ENCODE measurements at regions not wholly inside any gene's neighbourhood (a gene's known extent, or its start where the extent isn't known, plus 50 kb on each side); places are given as distances from the start of the nearest gene placed in this dataset.

- DNase-seq, result no peak
These were observed 959.5 kb upstream of the ADGRL2 start for GRCh38 chr1:80841261-80841660.

DNA sequence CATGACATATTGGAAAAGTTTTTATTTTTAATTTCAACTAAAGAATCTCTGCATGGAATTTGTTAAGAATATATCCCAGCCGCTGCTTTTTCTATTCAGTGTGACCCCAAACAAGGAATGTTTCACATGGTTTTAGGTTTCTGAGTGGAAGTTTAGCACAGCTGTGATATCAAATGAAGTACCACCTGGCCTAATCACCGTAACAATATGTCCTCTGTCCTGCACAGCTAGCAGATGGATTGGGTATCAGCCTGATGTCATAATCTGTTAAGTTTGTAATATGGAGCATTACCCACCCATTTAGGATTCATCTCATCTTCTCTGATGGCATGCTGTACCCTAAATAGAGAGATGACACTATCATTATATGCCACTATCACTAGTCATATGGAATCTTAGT lies 963.7 kb upstream of the ADGRL2 start:
- no peak for DNase-seq

DNA sequence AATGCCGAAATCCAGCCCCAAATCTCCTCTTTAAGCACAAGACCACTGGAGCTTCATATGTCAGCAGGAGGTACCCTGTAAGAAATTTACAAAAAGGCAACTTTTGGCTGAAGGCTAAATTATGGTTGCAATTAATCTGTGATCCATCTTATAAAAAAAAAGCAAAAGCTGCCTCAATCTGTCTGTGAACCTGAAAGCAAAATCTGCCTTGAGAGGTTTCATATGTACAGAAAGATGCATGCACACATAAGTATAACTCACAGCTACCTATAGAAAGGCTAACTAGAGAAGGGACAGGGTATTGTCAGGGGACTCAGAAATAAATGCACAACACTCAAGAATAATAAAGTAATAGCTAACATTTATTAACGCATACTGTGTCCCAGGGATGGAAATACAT lies 964.2 kb upstream of the ADGRL2 start:
- no peak for DNase-seq

- no peak for DNase-seq
These were observed 973.1 kb upstream of the ADGRL2 start for GRCh38 chr1:80827666-80828065.

DNA sequence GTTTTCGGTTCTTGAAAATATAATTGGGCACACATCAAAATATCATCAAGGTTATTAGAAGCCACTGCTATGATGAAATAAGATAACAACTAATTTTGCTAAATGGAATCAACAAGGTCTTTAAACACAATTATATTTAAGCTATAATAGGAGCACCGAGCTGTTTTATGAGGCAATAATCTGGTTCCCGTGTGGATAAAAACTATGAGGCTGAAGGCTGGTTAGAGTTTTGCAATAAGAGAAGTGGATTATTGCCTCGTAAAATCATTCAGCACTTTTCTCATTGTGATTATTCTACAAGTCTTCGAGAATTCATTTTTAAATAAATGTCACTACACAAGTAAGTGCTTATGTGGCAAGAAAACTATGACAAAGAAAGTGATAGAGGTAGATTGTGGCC lies 975.7 kb upstream of the ADGRL2 start:
- no peak for DNase-seq

DNA sequence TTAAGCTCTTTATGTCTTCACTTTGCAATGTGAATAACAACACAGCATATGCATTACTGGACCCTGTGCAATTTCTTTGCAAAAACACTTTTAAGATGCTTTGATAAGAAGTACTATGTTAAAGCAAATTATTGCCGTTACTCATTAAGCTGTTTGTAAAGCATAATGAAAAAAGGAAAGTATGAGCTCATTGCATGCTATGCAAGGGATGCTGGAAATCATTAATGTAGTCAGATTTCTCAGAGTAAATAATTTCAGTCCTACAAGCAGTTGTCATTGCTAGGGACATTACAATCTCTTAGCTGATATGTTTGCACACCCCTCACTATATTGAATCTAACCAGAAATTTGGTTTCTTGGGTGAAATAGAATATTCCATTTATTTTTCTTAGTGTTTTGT lies 982.5 kb upstream of the ADGRL2 start:
- no peak for DNase-seq

- no peak for DNase-seq
These were observed 992.8 kb upstream of the ADGRL2 start for GRCh38 chr1:80807981-80808380.

DNA sequence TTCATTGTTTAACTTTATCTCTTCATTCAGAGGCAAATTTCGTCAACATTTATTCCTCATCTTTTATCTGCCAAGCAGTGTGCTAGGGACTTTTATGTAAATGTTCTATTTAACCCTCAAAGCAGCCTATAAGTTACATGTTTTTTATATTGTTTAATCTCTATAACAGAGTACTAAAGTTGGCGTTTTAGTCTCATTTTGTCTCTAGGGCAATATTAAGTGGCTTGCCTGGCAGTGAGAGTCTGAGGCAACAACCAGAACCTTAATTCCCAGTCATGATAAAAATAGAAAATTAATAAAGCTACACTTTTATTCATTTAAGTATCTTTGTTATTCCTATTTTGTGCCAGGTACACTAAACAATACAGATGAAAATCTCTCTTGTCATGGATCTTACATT lies 994.3 kb upstream of the ADGRL2 start:
- no peak for DNase-seq

- DNase-seq, result no peak
These were observed 999.0 kb upstream of the ADGRL2 start for GRCh38 chr1:80801695-80802094.

DNA sequence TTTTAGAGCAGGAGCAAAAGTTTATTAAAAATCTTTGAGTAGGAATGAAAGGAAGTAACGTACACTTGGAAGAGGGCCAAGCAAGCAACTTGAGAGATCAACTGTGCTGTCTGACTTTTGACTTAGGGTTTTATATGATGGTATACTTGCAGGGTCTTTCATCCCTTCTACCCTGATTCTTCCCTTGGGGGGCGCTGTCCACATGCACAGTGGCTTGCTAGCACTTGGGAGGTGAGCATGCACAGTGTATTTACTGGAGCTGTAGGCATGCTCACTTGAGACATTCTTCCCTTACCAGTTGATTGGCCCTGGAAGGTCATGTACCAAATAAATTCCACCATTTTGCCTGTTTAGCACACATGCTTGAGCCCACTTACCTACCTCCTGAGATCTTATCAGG lies 1001.3 kb upstream of the ADGRL2 start:
- no peak for DNase-seq

GRCh38 chr1:80779275-80779674 lies 1021.5 kb upstream of the ADGRL2 start:
- DNase-seq, result no peak

- no peak for DNase-seq
These were observed 1022.5 kb upstream of the ADGRL2 start for GRCh38 chr1:80778094-80778840.

- DNase-seq, result no peak
These were observed 1024.5 kb upstream of the ADGRL2 start for GRCh38 chr1:80776266-80776665.

DNA sequence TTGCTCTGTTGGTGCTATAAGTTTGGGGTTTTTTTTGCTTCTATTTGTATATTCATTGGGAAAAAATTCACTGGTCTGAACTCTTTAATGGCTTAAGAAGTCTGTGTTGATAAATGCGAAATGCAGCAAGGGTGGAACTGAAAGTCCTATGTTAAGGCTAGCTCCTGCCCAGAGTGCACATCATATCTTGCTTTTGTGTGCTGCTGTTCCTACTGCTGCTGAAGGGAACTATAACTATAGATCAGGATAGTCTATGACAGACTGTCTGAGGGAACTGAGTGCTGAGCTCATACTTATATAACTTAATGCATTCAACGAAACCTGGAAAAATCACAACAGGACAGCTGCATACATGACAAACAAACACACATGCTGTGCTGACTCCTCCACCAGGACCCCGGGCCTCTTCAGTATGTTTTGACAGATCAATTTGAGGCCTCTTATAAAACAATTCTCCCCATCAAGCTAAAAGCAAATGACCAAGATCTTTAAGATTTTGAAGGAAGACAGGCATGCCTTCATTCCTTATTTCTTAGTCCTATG lies 1031.5 kb upstream of the ADGRL2 start:
- no peak for DNase-seq

DNA sequence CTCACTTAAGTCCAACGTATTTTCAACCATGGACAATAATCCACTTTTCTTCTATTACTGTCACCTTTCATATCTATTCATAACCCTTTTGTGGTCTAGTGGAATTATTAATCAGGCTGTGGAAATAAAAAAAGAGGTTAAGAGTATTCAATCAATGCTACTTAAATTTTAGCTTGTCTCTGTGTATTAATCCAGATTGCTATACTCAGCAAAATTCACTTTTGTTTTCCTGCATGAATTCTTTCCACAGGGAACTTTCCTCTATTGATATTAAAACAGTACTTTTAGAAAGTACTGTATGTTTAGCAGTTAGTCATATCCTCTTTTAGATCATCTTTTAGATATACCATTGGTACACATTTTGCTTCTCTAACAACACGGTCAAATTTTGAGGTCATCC lies 1033.0 kb upstream of the ADGRL2 start:
- no peak for DNase-seq

DNA sequence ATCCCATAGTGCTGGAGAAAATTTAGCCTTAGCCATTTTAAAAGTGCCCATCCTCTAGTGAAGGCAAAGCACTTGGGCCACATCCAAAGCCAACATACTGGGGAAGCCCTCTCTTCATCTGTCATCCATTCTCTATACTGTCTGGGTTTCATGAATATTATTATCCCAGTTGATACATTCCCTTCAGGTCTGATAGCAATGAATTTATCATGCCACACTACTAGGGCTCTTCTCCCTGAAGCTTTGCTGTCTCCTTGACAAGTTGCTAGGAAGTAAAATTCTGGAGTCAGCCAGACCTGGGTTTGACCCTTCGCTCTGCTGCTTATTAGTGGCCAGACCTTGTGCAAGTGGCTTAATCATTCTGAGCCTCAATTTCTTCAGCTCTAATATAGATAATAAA lies 1041.4 kb upstream of the ADGRL2 start:
- no peak for DNase-seq

GRCh38 chr1:80755944-80756343 lies 1044.8 kb upstream of the ADGRL2 start:
- DNase-seq, result no peak

- DNase-seq, result no peak
These were observed 1049.5 kb upstream of the ADGRL2 start for GRCh38 chr1:80751204-80751603.

DNA sequence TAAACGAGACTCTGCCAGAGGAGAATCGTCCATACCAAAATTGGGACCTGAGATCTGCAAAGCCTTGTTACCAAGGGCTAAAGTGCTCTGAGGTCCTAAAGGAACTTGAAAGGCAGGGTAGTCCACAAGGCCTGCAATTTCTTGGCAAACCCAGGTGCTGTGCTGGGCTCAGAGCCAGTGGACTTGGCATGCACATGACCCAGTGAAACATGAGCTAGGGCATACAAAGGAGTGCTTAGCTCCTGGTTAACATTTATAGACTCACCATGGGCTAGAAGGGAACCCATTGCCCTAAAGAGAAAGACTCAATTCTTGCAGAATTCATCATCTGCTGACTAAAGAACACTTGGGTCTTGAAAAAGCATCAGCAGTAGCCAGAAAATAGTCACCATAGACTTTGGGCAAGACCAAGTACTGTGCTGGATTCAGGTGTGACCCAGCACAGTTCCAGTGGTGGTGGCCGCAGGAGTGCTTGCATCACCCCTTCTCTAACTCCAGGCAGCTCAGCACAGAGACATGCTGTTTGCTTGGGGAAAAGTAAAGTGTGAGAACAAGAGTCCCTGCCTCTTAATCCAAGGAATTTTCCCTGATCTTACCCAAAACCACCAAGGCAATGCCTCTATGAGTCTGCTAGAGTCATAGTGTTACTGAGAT lies 1069.4 kb upstream of the ADGRL2 start:
- no peak for DNase-seq

DNA sequence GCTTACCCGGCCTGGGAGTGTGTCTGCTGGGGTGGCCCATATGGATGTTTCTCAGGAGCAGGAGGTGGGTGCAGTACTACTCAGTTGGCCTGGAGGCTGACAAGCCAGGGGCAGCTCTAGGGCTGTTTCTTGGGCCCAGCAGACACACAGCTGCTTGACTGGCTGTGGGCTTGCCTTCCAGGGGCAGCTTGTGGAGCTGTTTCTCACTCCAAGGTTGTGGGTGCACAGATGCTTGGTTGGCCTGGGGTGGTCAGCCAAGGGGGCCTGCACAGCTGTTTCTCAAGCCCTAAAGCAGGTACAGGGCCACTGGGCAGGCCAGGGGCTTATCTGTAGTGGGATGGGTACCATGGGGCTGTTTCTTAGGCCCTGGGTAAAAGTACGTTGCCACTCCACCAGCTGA lies 1078.1 kb upstream of the ADGRL2 start:
- DNase-seq, result no peak

DNA sequence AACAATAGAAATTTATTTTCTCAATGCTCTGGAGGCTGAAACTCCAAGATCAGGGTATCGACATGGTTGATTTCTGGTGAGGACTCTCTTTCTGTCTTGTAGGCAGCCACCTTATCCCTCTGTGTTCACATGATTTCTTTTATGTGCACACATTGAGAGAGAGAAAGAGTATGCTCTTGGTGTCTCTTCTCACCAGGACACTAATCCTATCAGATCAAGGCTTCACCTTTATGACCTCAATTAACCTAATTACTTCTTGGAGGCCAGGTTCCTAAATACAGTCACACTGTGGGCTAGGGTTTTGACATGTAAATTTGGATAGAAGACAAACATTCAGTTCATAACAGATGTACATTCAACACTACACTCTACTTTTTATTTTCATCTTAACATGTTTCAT lies 1094.2 kb upstream of the ADGRL2 start:
- no peak for DNase-seq

- DNase-seq, result no peak
These were observed 1122.3 kb upstream of the ADGRL2 start for GRCh38 chr1:80678438-80678837.

- DNase-seq, result no peak
These were observed 1125.3 kb upstream of the ADGRL2 start for GRCh38 chr1:80675454-80675853.

GRCh38 chr1:80673935-80674597 lies 1126.7 kb upstream of the ADGRL2 start:
- no peak for DNase-seq

Measured in NCI-H1436 (cell line).